ENCODE measurements at regions not wholly inside any gene's neighbourhood (a gene's known extent, or its start where the extent isn't known, plus 50 kb on each side); places are given as distances from the start of the nearest gene placed in this dataset.
"Not testable (repeated sequence)": the region's sequence is repeated elsewhere in the genome, so short reads cannot be mapped to it uniquely, and the experiment has no call there.

DNA sequence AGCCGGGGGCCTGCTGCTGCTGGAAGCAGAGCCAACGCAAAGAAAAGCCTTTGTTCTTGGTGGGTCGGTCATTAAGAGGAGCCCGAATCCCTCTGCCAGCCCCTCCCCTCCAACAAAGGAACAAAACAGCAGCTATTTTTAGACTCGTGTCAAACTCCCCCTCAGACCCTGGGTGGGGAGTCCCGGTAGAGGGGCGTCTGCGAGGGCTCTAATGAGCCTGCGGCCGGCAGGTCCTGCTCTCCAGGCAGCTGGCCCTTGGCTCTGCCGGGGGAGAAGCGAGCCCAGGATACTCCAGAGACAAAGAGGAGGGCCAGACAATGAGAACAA is 114.0 kb downstream of the LHX2 start:
- no peaks in the 10 kb centered on the region for H3K4me1 ChIP-seq
- H3K27ac ChIP-seq = no peak overlapping the region
- no peaks in the 10 kb centered on the region for H3K27me3 ChIP-seq
- no peak for DNase-seq (ENCODE audit: low spot score in 2 of 2)
- intact Hi-C loops (cut with DNase I; ENCODE audit: low total_unique reads) = loop anchor here (10.0 kb wide), 1 partner anchor 189 kb away; no protein-coding TSS in a partner anchor
- no peaks in the 10 kb centered on the region for H3K36me3 ChIP-seq
- H3K9me3 ChIP-seq = peaks cover 6 to 7% of the 10 kb centered on the region in 2 donors
- H3K4me3 ChIP-seq = no peak overlapping the region
- no peak for TF ChIP-seq POLR2A (IDR thresholded peaks at IDR 0.05)
- TF ChIP-seq, protein P1, sequence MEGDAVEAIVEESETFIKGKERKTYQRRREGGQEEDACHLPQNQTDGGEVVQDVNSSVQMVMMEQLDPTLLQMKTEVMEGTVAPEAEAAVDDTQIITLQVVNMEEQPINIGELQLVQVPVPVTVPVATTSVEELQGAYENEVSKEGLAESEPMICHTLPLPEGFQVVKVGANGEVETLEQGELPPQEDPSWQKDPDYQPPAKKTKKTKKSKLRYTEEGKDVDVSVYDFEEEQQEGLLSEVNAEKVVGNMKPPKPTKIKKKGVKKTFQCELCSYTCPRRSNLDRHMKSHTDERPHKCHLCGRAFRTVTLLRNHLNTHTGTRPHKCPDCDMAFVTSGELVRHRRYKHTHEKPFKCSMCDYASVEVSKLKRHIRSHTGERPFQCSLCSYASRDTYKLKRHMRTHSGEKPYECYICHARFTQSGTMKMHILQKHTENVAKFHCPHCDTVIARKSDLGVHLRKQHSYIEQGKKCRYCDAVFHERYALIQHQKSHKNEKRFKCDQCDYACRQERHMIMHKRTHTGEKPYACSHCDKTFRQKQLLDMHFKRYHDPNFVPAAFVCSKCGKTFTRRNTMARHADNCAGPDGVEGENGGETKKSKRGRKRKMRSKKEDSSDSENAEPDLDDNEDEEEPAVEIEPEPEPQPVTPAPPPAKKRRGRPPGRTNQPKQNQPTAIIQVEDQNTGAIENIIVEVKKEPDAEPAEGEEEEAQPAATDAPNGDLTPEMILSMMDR (IDR thresholded peaks at IDR 0.05) = no peak
- no peak for TF ChIP-seq POLR2AphosphoS5 (IDR thresholded peaks at IDR 0.05)

DNA sequence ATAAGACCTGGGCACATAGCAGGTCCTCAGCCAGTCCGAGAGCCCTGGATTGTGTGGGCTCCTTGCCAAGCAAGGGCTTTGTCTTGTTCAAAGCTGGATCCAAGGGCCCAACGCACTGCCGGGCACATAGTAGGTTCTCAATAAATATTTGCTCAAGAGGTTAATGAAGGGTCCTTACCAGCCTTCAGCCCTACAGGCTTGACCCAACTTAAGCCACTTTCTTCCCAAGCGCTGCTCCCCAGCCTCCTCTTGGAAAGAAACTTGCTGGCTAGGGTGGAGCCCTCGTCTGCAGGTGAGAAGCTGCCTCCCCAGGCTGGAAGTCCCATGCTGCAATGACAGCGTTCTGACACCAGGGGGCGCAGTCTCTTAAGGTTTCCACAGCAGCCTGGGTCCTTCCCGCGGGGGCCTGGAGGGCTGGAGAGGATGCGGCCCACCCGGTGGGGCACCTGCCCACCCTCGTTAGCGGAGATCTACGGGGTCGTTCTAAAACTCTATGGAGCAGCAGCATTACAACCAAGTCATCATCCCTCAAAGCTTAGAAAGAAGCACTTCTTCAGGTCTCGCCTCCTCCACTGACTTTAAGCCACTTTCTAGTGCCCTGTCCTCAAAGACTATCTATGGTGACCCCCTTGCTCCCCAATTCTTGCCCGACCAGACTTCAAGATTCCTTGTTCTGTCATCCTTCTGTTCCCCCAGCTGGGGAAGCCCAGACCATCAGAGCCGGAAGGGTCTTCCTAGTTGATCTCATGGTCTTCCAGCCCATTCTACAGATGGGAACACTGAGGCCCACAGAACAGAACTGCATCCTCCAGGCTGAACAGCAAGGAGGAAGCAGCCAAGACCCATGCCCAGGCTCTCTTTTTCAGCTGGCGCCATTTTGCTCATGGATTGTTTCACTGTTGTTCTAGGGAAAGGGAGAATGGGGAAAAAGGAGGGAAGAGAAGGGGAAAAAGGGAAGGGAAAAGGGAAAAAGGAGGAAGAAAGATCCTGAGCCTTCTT is 115.4 kb downstream of the LHX2 start:
- Histone ChIP-seq H3K27ac (no peak overlapping the region), H3K9me3 (peaks cover 1 to 3% of the 10 kb centered on the region in 2 donors), H3K4me1 (no peaks in the 10 kb centered on the region), H3K27me3 (no peaks in the 10 kb centered on the region), H3K4me3 (no peak overlapping the region), H3K36me3 (no peaks in the 10 kb centered on the region)
- intact Hi-C loops (cut with DNase I; ENCODE audit: low total_unique reads) = loop anchor here (10.0 kb wide), 1 partner anchor 188 kb away; no protein-coding TSS in a partner anchor
- peak; percentile 55 to 75 for DNase-seq (ENCODE audit: low spot score in 2 of 2)
- TF ChIP-seq, protein P1 (IDR thresholded peaks at IDR 0.05) = peak; percentile 83 to 97 (median 93)
- TF ChIP-seq POLR2AphosphoS5 (IDR thresholded peaks at IDR 0.05) = no peak

DNA sequence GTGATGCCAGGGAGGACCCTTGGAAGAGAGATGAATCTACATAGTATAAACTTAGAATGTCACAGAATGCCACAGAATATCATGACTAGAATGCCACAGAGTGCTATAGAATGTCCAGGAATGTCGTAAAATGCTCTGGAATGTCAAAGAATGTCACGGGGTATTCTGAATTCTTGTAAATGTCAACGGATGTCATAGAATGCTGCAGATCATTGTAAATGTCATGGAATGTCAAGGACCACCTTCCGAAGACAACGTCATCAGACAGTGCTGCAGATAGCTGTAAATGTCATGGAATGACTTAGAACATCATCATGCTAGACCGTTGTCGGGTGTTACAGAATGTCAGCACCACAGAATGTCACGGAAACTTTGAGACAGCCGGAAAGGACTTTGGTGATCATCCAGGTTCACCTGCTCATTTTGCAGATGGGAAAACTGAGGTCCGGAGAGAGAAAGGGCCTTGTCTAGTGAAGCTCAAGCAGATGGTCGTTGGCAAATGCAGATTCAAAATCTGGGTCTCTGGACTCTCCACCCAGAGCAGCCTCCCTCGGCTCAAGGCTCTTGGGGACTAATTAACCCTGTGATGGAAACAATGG is 117.1 kb downstream of the LHX2 start:
- Histone ChIP-seq H3K27me3 (no peaks in the 10 kb centered on the region), H3K9me3 (no peaks in the 10 kb centered on the region), H3K36me3 (no peaks in the 10 kb centered on the region), H3K27ac (no peak overlapping the region), H3K4me3 (no peak overlapping the region), H3K4me1 (no peaks in the 10 kb centered on the region)
- TF ChIP-seq, protein P1 (IDR thresholded peaks at IDR 0.05) = no peak
- TF ChIP-seq POLR2A (IDR thresholded peaks at IDR 0.05) = no peak
- TF ChIP-seq POLR2AphosphoS5 (IDR thresholded peaks at IDR 0.05) = no peak
- DNase-seq (ENCODE audit: low spot score in 2 of 2) = no peak
- intact Hi-C loops (cut with DNase I; ENCODE audit: low total_unique reads) = loop anchor here (10.0 kb wide), 1 partner anchor 186 kb away; no protein-coding TSS in a partner anchor

DNA sequence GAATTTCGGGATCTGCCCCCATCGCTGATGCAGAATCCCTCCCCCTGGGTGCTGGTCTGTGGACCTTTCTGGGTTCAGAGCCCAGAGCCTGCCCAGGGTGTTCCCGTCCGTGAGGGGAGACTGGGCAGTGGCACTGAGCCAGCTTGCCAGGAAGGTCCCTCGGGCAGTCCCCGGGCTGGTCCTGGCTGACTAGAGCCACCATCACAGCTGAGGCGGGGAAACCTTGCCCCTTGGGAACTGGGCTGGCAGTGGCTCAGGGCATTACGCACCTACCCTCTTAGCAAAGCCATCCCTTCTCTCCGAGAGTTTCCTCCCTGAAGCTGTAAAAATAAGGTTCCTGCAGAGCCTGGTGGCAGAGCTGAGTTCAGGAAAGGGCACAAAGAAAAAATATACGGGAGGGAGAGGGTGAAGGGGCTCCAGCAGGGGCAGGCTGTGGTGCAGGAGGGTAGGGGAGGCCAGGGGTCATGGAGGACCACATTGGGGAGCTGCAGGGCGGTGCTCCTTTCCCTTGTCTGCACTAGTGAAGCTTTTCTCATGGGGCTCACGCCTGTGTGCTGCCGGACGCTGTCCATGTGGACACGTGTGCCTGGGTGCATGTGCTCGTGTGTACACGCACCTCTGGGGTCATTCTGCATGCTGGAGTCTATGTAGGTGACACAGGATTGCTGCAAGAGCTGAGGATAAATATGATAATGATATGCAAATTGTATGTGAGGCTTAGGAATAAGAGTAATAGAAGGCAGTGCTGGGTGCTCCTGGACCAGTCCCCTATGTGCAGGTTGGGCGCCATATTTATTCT is 118.9 kb downstream of the LHX2 start:
- Histone ChIP-seq H3K27me3 (no peaks in the 10 kb centered on the region), H3K9me3 (no peaks in the 10 kb centered on the region), H3K27ac (no peak overlapping the region), H3K4me1 (no peaks in the 10 kb centered on the region), H3K36me3 (no peaks in the 10 kb centered on the region), H3K4me3 (no peak overlapping the region)
- DNase-seq (ENCODE audit: low spot score in 2 of 2) = no peak
- no peak for TF ChIP-seq POLR2AphosphoS5 (IDR thresholded peaks at IDR 0.05)
- TF ChIP-seq, protein P1 (IDR thresholded peaks at IDR 0.05) = no peak
- TF ChIP-seq POLR2A (IDR thresholded peaks at IDR 0.05) = no peak
- intact Hi-C loops (cut with DNase I; ENCODE audit: low total_unique reads) = no loop called here

DNA sequence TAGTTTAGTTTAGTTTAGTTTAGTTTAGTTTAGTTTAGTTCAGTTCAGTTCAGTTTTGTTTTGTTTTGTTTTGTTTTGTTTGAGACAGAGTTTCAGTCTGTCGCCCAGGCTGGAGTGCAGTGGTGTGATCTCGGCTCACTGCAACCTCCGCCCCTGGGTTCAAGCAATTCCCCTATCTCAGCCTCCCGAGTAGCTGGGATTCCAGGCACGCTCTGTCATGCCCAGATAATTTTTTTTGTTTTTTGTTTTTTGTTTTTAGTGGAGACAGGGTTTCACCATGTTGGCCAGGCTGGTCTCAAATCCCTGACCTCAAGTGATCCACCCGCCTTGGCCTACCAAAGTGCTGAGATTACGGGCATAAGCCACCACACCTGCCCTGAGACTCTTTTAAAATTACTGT is 120.0 kb downstream of the LHX2 start:
- H3K4me3 ChIP-seq; DNase-seq (ENCODE audit: low spot score in 2 of 2); H3K4me1 ChIP-seq; H3K36me3 ChIP-seq; intact Hi-C loops (cut with DNase I; ENCODE audit: low total_unique reads); H3K9me3 ChIP-seq; H3K27me3 ChIP-seq; H3K27ac ChIP-seq: not testable (repeated sequence)

Data from breast epithelium (tissue), 4 donors.